Parathyroid adenoma (tissue), 2 donors: ENCODE measurements at regions not wholly inside any gene's neighbourhood (a gene's known extent, or its start where the extent isn't known, plus 50 kb on each side); places are given as distances from the start of the nearest gene placed in this dataset.

Experiments
- H2AFZ ChIP-seq: fragments of 300-600 bp; sonication (generic); one replicate; pipeline ENCODE4 v1.7.0; 2017; ENCODE audit warnings: antibody characterized with exemption, mild to moderate bottlenecking
- H3K27ac ChIP-seq: fragments of 300-600 bp; sonication (generic); one replicate; pipeline ENCODE4 v1.7.0; 2017
- H3K27me3 ChIP-seq: fragments of 300-600 bp; sonication (generic); one replicate; pipeline ENCODE4 v1.7.0; 2017; ENCODE audit warnings: low read length; ENCODE audit not compliant: control insufficient read depth, insufficient read depth
- H3K36me3 ChIP-seq: fragments of 300-600 bp; sonication (generic); one replicate; pipeline ENCODE4 v1.7.0; 2017; ENCODE audit warnings: low read length; ENCODE audit not compliant: control insufficient read depth, insufficient read depth
- H3K4me1 ChIP-seq: fragments of 300-600 bp; sonication (generic); one replicate; pipeline ENCODE4 v1.7.0; 2017; ENCODE audit warnings: control low read depth
- H3K4me2 ChIP-seq: fragments of 300-600 bp; sonication (generic); one replicate; pipeline ENCODE4 v1.7.0; 2017; ENCODE audit warnings: low read length
- H3K4me3 ChIP-seq: fragments of 300-600 bp; sonication (generic); one replicate; pipeline ENCODE4 v1.7.0; 2017; ENCODE audit warnings: low read depth, low read length
- H3K79me2 ChIP-seq: fragments of 300-600 bp; sonication (generic); one replicate; pipeline ENCODE4 v1.7.0; 2017; ENCODE audit warnings: control low read depth
- H3K9ac ChIP-seq: fragments of 300-600 bp; sonication (generic); one replicate; pipeline ENCODE4 v1.7.0; 2017; ENCODE audit warnings: mild to moderate bottlenecking
- H3K9me3 ChIP-seq: fragments of 300-600 bp; sonication (generic); one replicate; pipeline ENCODE4 v1.7.0; 2017; ENCODE audit warnings: low read length; ENCODE audit not compliant: control insufficient read depth
- TF ChIP-seq, protein P1 (sequence below): fragments of 300-600 bp; sonication (generic); IDR thresholded peaks from one replicate; pipeline ENCODE4 v1.7.0; 2017; ENCODE audit warnings: antibody characterized with exemption, mild to moderate bottlenecking
- donor health status: primary hyperparathyroidism.

DNA sequence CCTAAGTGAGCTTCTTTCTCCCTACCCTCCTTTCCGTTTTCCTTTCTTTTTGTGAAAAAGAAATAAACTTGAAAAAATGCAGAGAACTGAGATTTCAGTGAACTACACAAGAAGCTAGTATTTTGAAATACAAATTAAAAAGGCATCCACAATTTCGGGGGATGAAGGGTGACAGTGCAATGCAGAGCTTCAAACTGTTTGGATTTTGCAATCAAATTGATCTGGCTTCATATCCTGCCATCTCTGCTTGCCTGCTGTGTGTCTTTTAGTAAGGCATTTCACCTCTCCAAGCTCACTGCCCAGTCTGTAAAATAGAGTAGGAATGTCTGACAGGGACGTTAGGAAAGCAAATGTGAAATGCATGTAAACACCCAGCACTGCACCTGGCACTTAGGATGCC, 258.0 kb downstream of the HACE1 start:
- H3K4me2 ChIP-seq = no peak overlapping the region
- H3K36me3 ChIP-seq = no peaks in the 10 kb centered on the region
- no peak overlapping the region for H3K27ac ChIP-seq
- H3K9me3 ChIP-seq = no peaks in the 10 kb centered on the region
- H3K79me2 ChIP-seq = no peaks in the 10 kb centered on the region
- no peak overlapping the region for H3K4me3 ChIP-seq
- no peak overlapping the region for H2AFZ ChIP-seq
- no peaks in the 10 kb centered on the region for H3K4me1 ChIP-seq
- TF ChIP-seq, protein P1, sequence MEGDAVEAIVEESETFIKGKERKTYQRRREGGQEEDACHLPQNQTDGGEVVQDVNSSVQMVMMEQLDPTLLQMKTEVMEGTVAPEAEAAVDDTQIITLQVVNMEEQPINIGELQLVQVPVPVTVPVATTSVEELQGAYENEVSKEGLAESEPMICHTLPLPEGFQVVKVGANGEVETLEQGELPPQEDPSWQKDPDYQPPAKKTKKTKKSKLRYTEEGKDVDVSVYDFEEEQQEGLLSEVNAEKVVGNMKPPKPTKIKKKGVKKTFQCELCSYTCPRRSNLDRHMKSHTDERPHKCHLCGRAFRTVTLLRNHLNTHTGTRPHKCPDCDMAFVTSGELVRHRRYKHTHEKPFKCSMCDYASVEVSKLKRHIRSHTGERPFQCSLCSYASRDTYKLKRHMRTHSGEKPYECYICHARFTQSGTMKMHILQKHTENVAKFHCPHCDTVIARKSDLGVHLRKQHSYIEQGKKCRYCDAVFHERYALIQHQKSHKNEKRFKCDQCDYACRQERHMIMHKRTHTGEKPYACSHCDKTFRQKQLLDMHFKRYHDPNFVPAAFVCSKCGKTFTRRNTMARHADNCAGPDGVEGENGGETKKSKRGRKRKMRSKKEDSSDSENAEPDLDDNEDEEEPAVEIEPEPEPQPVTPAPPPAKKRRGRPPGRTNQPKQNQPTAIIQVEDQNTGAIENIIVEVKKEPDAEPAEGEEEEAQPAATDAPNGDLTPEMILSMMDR = no peak
- H3K27me3 ChIP-seq = no peaks in the 10 kb centered on the region
- no peak overlapping the region for H3K9ac ChIP-seq

GRCh38 chr6:104601131-104601651, 258.5 kb downstream of the HACE1 start:
- Histone ChIP-seq H3K9ac (no peak overlapping the region), H3K4me3 (no peak overlapping the region), H3K27me3 (no peaks in the 10 kb centered on the region), H3K79me2 (no peaks in the 10 kb centered on the region), H3K4me2 (no peak overlapping the region), H3K36me3 (no peaks in the 10 kb centered on the region), H3K9me3 (no peaks in the 10 kb centered on the region), H3K27ac (no peak overlapping the region), H3K4me1 (no peaks in the 10 kb centered on the region), H2AFZ (no peak overlapping the region)
- TF ChIP-seq, protein P1 = no peak

DNA sequence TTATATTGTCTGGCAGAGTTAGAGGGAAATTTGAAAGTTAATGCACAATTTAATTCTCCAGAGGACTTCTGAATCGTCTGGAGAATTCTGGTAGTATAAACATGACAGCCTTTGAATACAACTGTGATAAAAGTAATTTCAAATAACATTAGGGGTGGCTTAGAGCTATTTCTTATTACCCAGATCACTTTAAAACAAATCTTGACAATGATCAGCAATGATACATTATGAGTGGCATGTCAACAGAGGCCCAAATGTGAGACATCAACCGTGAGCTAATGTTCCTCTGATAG, 259.1 kb downstream of the HACE1 start:
- no peaks in the 10 kb centered on the region for H3K36me3 ChIP-seq
- H3K4me2 ChIP-seq = no peak overlapping the region
- H3K9me3 ChIP-seq = no peaks in the 10 kb centered on the region
- no peak overlapping the region for H3K4me3 ChIP-seq
- no peak overlapping the region for H3K27ac ChIP-seq
- no peak overlapping the region for H2AFZ ChIP-seq
- no peaks in the 10 kb centered on the region for H3K27me3 ChIP-seq
- no peaks in the 10 kb centered on the region for H3K4me1 ChIP-seq
- no peaks in the 10 kb centered on the region for H3K79me2 ChIP-seq
- H3K9ac ChIP-seq = no peak overlapping the region
- TF ChIP-seq, protein P1 = no peak

DNA sequence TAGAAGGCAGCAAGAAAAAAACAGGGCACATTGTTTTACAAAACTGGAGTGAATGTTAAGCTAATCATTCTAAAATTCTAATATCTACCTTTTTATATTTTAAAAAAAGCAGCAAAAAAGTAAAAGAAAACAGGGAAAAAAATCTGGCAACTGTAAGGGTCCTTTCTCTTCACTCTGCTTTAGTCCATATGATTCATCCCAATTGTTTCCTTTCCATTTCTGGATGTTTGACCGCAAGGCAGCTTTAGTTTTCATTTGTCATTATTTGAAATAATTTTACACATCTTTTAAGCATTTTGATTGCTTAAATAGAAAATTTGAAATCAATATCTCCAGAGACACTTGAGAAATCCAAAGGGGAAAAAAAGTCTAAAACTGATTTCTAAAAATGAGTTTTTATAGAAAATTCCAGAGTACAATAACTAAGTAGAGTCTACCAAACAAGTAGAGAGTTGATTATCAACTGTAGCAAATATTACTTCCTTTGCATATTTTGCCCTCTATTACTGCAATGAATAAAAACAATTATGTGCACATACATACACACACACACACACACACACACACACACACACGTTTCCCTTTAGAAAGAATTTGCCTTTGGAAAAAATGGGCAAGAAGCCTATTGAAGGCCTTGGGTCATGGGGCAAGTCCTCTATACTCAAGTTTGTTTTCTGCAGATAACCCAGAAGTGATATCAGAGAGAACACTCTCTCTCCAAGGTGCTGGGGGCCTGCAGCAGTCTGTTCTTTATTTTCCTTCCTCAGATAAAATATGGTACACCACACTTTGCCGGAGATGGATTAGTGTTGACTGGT, 259.7 kb downstream of the HACE1 start:
- Histone ChIP-seq H3K9me3 (no peaks in the 10 kb centered on the region), H3K36me3 (no peaks in the 10 kb centered on the region), H3K79me2 (no peaks in the 10 kb centered on the region), H3K27me3 (no peaks in the 10 kb centered on the region), H3K27ac (no peak overlapping the region), H2AFZ (no peak overlapping the region), H3K4me2 (no peak overlapping the region), H3K9ac (no peak overlapping the region), H3K4me3 (no peak overlapping the region), H3K4me1 (no peaks in the 10 kb centered on the region)
- TF ChIP-seq, protein P1 = no peak

DNA sequence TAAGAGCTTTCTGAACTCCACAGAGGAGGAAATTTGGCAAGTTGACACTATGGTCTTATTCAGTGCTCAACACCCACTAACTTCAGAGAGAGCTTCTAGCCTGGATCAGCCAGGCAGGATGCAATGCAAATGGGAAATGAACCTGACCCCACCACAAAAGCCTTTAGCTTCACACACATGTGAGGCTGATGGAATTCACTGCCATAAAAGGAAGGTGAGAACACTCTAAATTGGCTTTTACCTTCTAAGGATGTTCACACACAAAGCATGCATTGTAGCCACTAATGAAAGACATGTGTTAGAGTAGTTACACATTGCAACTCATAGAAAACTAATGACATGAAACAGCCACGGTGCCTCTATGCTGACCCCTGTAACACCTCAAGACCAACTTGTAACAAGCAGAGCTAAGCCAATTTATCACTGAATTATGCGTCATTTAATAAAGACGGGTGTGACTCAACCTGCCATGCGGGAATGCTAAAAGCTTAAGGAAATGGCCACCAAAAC, 262.1 kb downstream of the HACE1 start:
- Histone ChIP-seq H3K27me3 (no peaks in the 10 kb centered on the region), H3K4me1 (no peaks in the 10 kb centered on the region), H2AFZ (no peak overlapping the region), H3K9ac (no peak overlapping the region), H3K27ac (no peak overlapping the region), H3K36me3 (no peaks in the 10 kb centered on the region), H3K9me3 (no peaks in the 10 kb centered on the region), H3K79me2 (no peaks in the 10 kb centered on the region), H3K4me2 (no peak overlapping the region), H3K4me3 (no peak overlapping the region)
- TF ChIP-seq, protein P1 = no peak
